Midbrain (tissue), 1 donor: ENCODE measurements at regions not wholly inside any gene's neighbourhood (a gene's known extent, or its start where the extent isn't known, plus 50 kb on each side); places are given as distances from the start of the nearest gene placed in this dataset.
"Not testable (repeated sequence)": the region's sequence is repeated elsewhere in the genome, so short reads cannot be mapped to it uniquely, and the experiment has no call there.

ENCODE experiments used
- DNase-seq: peaks from one replicate; lab custom pipeline; 2025; lab: John Stamatoyannopoulos, UW

- DNase-seq: no peak
These were observed 50.4 kb upstream of the ARHGEF7 start for GRCh38 chr13:111064661-111065060.

GRCh38 chr13:111062966-111063365, 52.1 kb upstream of the ARHGEF7 start:
- no peak for DNase-seq

GRCh38 chr13:111062305-111062704, 52.8 kb upstream of the ARHGEF7 start:
- no peak for DNase-seq

- DNase-seq: no peak
These were observed 53.6 kb upstream of the ARHGEF7 start for GRCh38 chr13:111061358-111062045.

GRCh38 chr13:111060237-111060919, 54.7 kb upstream of the ARHGEF7 start:
- no peak for DNase-seq

GRCh38 chr13:111058796-111059506, 56.2 kb upstream of the ARHGEF7 start:
- DNase-seq: no peak

GRCh38 chr13:111058339-111058738, 56.8 kb upstream of the ARHGEF7 start:
- not testable (repeated sequence) for DNase-seq

- not testable (repeated sequence) for DNase-seq
These were observed 63.3 kb upstream of the ARHGEF7 start for GRCh38 chr13:111051726-111052232.

GRCh38 chr13:111051041-111051725, 63.9 kb upstream of the ARHGEF7 start:
- DNase-seq: no peak

GRCh38 chr13:111050539-111050879, 64.6 kb upstream of the ARHGEF7 start:
- no peak for DNase-seq

GRCh38 chr13:111049791-111050538, 65.1 kb upstream of the ARHGEF7 start:
- peak; percentile 15 for DNase-seq

GRCh38 chr13:111048387-111048786, 66.7 kb upstream of the ARHGEF7 start:
- DNase-seq: no peak

- DNase-seq: no peak
These were observed 67.8 kb upstream of the ARHGEF7 start for GRCh38 chr13:111047326-111047725.

- DNase-seq: peak; percentile 12
These were observed 68.4 kb upstream of the ARHGEF7 start for GRCh38 chr13:111046590-111047141.

- DNase-seq: no peak
These were observed 69.9 kb upstream of the ARHGEF7 start for GRCh38 chr13:111045170-111045569.

- no peak for DNase-seq
These were observed 70.9 kb upstream of the ARHGEF7 start for GRCh38 chr13:111044087-111044830.

- no peak for DNase-seq
These were observed 71.5 kb upstream of the ARHGEF7 start for GRCh38 chr13:111043575-111043982.

- no peak for DNase-seq
These were observed 72.4 kb upstream of the ARHGEF7 start for GRCh38 chr13:111042661-111043226.

- DNase-seq: no peak
These were observed 74.3 kb upstream of the ARHGEF7 start for GRCh38 chr13:111040830-111041229.

- DNase-seq: no peak
These were observed 75.4 kb upstream of the ARHGEF7 start for GRCh38 chr13:111039735-111040134.
